Activated CD8-positive, alpha-beta T cell treated with anti-CD3 and anti-CD28 coated beads for 36 hours (primary cell): ENCODE measurements at regions not wholly inside any gene's neighbourhood (a gene's known extent, or its start where the extent isn't known, plus 50 kb on each side); places are given as distances from the start of the nearest gene placed in this dataset.

ENCODE experiments used
- ATAC-seq: fragments of 200-7000 bp; cut with Tn5 transposase; one replicate; pipeline ENCODE4 v1.10.0; 2021; ENCODE audit warnings: mild to moderate bottlenecking, moderate library complexity
- CTCF ChIA-PET: fragments of 350-600 bp; sonication (Branson Sonifier 250); formaldehyde crosslinking; loops from one replicate; lab custom pipeline; 2021; ENCODE audit warnings: antibody characterized with exemption; lab: Charles Lee
- POLR2A ChIA-PET: fragments of 350-600 bp; sonication (Branson Sonifier 250); formaldehyde crosslinking; loops from one replicate; lab custom pipeline; 2021; ENCODE audit warnings: antibody characterized with exemption; lab: Charles Lee
- DNase-seq: peaks from one replicate; pipeline ENCODE4 v3.0.0-alpha.2; 2020
- H3K27ac Mint-ChIP-seq: one replicate; pipeline ENCODE4 v1.8.0; 2021; ENCODE audit warnings: mild to moderate bottlenecking, mixed read lengths
- H3K27me3 Mint-ChIP-seq: one replicate; pipeline ENCODE4 v1.8.0; 2021; ENCODE audit warnings: mixed read lengths
- H3K36me3 Mint-ChIP-seq: one replicate; pipeline ENCODE4 v1.8.0; 2021; ENCODE audit warnings: low read depth, mixed read lengths
- H3K4me1 Mint-ChIP-seq: one replicate; pipeline ENCODE4 v1.8.0; 2021; ENCODE audit warnings: low read depth, mixed read lengths
- H3K4me3 Mint-ChIP-seq: one replicate; pipeline ENCODE4 v1.8.0; 2021; ENCODE audit warnings: mild to moderate bottlenecking, moderate library complexity, mixed read lengths
- H3K9me3 Mint-ChIP-seq: one replicate; pipeline ENCODE4 v1.8.0; 2021; ENCODE audit warnings: mixed read lengths
- CTCF ChIP-seq: fragments of 200-600 bp; IDR thresholded peaks from one replicate; pipeline ENCODE4 v1.8.0; 2022; ENCODE audit warnings: antibody characterized with exemption, mild to moderate bottlenecking
- intact Hi-C: fragments of 100-400 bp; cut with micrococcal nuclease; formaldehyde crosslinking; loops from one replicate; pipeline ENCODE4 v1.10.0; 2022

GRCh38 chr2:168300460-168300859 is 53.1 kb upstream of the STK39 start:
- DNase-seq (no peak), ATAC-seq (no peak)
- no peak overlapping the region for H3K27ac Mint-ChIP-seq
- H3K4me1 Mint-ChIP-seq = no peaks in the 10 kb centered on the region
- H3K36me3 Mint-ChIP-seq = no peaks in the 10 kb centered on the region
- intact Hi-C loops = no loop called here
- CTCF ChIA-PET = interaction anchor here (1.8 to 2.2 kb wide), 2 partner anchors 12 to 21 kb away, joined by 4 to 5 read pairs; no protein-coding TSS in a partner anchor
- no peaks in the 10 kb centered on the region for H3K27me3 Mint-ChIP-seq
- TF ChIP-seq CTCF = no peak
- H3K9me3 Mint-ChIP-seq = peaks cover 2% of the 10 kb centered on the region
- no peak overlapping the region for H3K4me3 Mint-ChIP-seq
- POLR2A ChIA-PET = no interaction called here

DNA sequence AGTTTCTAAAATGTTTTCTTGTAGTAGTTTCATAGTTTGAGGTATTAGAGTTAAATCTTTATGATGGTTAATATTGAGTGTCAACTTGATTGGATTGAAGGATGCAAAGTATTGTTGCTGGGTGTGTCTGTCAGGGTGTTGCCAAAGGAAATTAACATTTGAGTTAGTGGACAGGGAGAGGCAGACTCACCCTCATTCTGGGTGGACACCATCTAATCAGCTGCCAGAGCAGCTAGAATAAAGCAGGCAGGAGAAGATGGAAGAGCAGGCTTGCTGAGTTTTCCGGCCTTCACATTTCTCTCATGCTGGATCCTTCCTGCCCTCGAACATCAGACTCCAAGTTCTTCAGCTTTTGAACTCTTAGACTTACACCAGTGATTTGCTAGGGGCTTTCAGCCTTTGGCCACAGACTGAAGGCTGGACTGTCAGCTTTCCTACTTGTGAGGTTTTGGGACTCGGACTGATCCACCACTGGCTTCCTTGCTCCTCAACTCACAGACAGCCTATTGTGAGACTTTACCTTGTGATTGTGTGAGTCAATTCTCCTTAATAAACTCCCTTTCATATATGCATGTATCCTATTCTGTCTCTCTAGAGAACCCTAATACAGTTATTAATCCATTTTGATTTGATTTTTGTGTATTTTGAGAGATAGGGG is 56.8 kb upstream of the STK39 start:
- Mint-ChIP-seq H3K9me3 (peaks cover 26% of the 10 kb centered on the region), H3K27me3 (no peaks in the 10 kb centered on the region), H3K36me3 (no peaks in the 10 kb centered on the region), H3K27ac (no peak overlapping the region), H3K4me3 (no peak overlapping the region), H3K4me1 (no peaks in the 10 kb centered on the region)
- POLR2A ChIA-PET = no interaction called here
- no peak for TF ChIP-seq CTCF
- CTCF ChIA-PET = no interaction called here
- no peak for ATAC-seq
- DNase-seq = no peak
- intact Hi-C loops = no loop called here

- Mint-ChIP-seq H3K27ac (no peak overlapping the region), H3K4me1 (no peaks in the 10 kb centered on the region), H3K27me3 (no peaks in the 10 kb centered on the region), H3K36me3 (no peaks in the 10 kb centered on the region), H3K4me3 (no peak overlapping the region), H3K9me3 (peaks cover 26% of the 10 kb centered on the region)
- POLR2A ChIA-PET = no interaction called here
- CTCF ChIA-PET = interaction anchor here (0.6 kb wide), 1 partner anchor 105 kb away, joined by 3 read pairs; no protein-coding TSS in a partner anchor
- intact Hi-C loops = no loop called here
- DNase-seq = no peak
- no peak for ATAC-seq
- TF ChIP-seq CTCF = no peak
Measured at GRCh38 chr2:168307379-168307778, 60.0 kb upstream of the STK39 start.

- intact Hi-C loops = no loop called here
- POLR2A ChIA-PET = interaction anchor here (1.1 kb wide), 1 partner anchor 9 kb away, joined by 3 read pairs; no protein-coding TSS in a partner anchor
- DNase-seq = no peak
- CTCF ChIA-PET = no interaction called here
- H3K36me3 Mint-ChIP-seq = no peaks in the 10 kb centered on the region
- ATAC-seq = no peak
- H3K9me3 Mint-ChIP-seq = peaks cover 22% of the 10 kb centered on the region
- H3K4me3 Mint-ChIP-seq = no peak overlapping the region
- H3K27me3 Mint-ChIP-seq = no peaks in the 10 kb centered on the region
- no peak overlapping the region for H3K27ac Mint-ChIP-seq
- TF ChIP-seq CTCF = no peak
- no peaks in the 10 kb centered on the region for H3K4me1 Mint-ChIP-seq
Measured at GRCh38 chr2:168310580-168310979, 63.2 kb upstream of the STK39 start.

- CTCF ChIA-PET = interaction anchor here (1.2 kb wide), 1 partner anchor 35 kb away, joined by 3 read pairs; no protein-coding TSS in a partner anchor
- H3K27ac Mint-ChIP-seq = no peak overlapping the region
- no peak for TF ChIP-seq CTCF
- intact Hi-C loops = no loop called here
- DNase-seq = no peak
- no peaks in the 10 kb centered on the region for H3K4me1 Mint-ChIP-seq
- no peak overlapping the region for H3K4me3 Mint-ChIP-seq
- no peaks in the 10 kb centered on the region for H3K27me3 Mint-ChIP-seq
- H3K9me3 Mint-ChIP-seq = peaks cover 15% of the 10 kb centered on the region
- H3K36me3 Mint-ChIP-seq = no peaks in the 10 kb centered on the region
- ATAC-seq = no peak
- POLR2A ChIA-PET = interaction anchor here (1.1 kb wide), 1 partner anchor 9 kb away, joined by 3 read pairs; no protein-coding TSS in a partner anchor
Measured at GRCh38 chr2:168311261-168311910, 64.0 kb upstream of the STK39 start.
